ENCODE measurements at regions not wholly inside any gene's neighbourhood (a gene's known extent, or its start where the extent isn't known, plus 50 kb on each side); places are given as distances from the start of the nearest gene placed in this dataset.

DNA sequence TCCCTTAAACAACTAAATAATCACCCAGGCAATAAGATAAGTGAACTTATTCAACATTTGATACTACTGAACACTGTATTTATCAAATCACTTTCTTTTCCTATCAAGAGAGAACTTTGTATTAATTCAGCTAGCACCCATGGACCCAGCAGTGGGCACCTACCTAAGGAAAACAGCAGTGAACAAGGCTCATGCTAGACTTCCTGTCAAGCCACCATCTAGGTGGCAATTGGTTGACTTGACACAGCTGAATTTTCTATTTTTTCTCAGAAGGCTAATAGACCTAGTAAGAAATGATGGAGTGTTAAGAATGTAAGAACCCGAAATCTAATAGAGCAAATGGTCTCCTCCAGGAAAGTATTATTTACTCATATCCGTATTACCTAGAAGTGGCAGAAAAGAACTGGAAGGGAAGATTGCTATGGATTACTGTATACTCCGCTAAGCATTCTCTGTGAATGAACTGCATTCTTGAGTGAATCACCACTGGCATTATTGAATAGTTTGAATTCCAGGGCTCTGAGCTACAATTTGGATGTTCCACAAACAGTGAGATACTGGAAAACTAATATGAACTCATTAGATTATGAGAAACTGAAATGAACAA is 988.2 kb upstream of the CDH2 start (continued):
- TF ChIP-seq TCF4 (CRISPR knock-in tag; IDR thresholded peaks at IDR 0.05; ENCODE audit: borderline replicate concordance) (no peak), GLIS3 (CRISPR knock-in tag; IDR thresholded peaks at IDR 0.05) (no peak; the same call in 1 of the 2 replicates)

DNA sequence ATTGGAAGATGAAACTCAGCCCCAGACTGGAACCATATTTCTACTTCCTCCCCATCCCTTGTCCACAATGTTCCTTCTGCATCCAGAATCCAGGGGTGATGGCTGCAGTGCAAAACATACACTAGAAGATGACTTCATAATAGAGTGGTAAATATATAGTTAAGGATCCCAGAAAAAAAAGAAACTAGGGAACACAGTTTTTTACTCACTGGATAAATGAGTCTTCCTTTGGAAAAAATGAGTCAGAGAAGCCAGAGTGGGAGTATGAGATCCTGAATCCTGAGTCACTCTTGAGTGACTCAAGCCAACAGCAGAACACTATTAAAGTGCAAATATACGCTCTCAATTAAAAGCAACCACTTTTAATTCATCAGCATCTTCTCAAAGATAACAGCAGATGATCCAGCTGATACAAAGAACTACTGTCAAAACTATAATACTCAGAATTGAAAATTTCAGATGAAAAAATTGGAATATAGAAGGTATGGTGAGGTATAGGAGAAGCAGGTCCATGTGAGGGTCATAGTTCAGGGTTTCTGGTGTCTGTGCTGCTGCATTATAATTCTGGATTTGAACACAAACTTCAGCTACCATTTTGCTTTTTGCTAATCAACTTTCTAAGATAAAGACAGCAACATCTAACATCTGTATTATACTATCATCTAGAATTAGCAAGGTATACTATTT is 987.2 kb upstream of the CDH2 start:
- ATAC-seq, result peak; percentile 77
- TF ChIP-seq TOX (CRISPR knock-in tag; IDR thresholded peaks at IDR 0.05; ENCODE audit: borderline replicate concordance), result peak; percentile 56; the same call in 1 of the 2 replicates
- no peak for TF ChIP-seq PPARA (CRISPR knock-in tag; IDR thresholded peaks at IDR 0.05; ENCODE audit: borderline replicate concordance)
- 0 out of 2 replicates have a peak, but pooled peaks have one; percentile 20 for TF ChIP-seq POU6F1 (CRISPR knock-in tag; IDR thresholded peaks at IDR 0.05; ENCODE audit: borderline replicate concordance, low read depth)
- no peak for TF ChIP-seq TSHZ2 (CRISPR knock-in tag; IDR thresholded peaks at IDR 0.05)
- no peak for TF ChIP-seq ZNF70 (CRISPR knock-in tag; IDR thresholded peaks at IDR 0.05)
- TF ChIP-seq BACH2 (CRISPR knock-in tag; IDR thresholded peaks at IDR 0.05; ENCODE audit: borderline replicate concordance), result no peak
- peak; percentile 75 for TF ChIP-seq ISL1 (CRISPR knock-in tag; IDR thresholded peaks at IDR 0.05)

GRCh38 chr18:29163596-29163995 is 986.7 kb upstream of the CDH2 start:
- ATAC-seq, result no peak
- TF ChIP-seq, protein P1, sequence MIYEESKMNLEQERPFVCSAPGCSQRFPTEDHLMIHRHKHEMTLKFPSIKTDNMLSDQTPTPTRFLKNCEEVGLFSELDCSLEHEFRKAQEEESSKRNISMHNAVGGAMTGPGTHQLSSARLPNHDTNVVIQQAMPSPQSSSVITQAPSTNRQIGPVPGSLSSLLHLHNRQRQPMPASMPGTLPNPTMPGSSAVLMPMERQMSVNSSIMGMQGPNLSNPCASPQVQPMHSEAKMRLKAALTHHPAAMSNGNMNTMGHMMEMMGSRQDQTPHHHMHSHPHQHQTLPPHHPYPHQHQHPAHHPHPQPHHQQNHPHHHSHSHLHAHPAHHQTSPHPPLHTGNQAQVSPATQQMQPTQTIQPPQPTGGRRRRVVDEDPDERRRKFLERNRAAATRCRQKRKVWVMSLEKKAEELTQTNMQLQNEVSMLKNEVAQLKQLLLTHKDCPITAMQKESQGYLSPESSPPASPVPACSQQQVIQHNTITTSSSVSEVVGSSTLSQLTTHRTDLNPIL (CRISPR knock-in tag; IDR thresholded peaks at IDR 0.05; ENCODE audit: low read depth), result no peak
- no peak for TF ChIP-seq CSDC2 (CRISPR knock-in tag; IDR thresholded peaks at IDR 0.05)
- no peak for TF ChIP-seq GLIS3 (CRISPR knock-in tag; IDR thresholded peaks at IDR 0.05)
- TF ChIP-seq, protein P2, sequence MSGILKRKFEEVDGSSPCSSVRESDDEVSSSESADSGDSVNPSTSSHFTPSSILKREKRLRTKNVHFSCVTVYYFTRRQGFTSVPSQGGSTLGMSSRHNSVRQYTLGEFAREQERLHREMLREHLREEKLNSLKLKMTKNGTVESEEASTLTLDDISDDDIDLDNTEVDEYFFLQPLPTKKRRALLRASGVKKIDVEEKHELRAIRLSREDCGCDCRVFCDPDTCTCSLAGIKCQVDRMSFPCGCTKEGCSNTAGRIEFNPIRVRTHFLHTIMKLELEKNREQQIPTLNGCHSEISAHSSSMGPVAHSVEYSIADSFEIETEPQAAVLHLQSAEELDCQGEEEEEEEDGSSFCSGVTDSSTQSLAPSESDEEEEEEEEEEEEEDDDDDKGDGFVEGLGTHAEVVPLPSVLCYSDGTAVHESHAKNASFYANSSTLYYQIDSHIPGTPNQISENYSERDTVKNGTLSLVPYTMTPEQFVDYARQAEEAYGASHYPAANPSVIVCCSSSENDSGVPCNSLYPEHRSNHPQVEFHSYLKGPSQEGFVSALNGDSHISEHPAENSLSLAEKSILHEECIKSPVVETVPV (CRISPR knock-in tag; IDR thresholded peaks at IDR 0.05), result no peak
- TF ChIP-seq ISL1 (CRISPR knock-in tag; IDR thresholded peaks at IDR 0.05), result no peak
- no peak for TF ChIP-seq ESRRG (CRISPR knock-in tag; IDR thresholded peaks at IDR 0.05)
- no peak for TF ChIP-seq TSHZ2 (CRISPR knock-in tag; IDR thresholded peaks at IDR 0.05)
- no peak for TF ChIP-seq TOX (CRISPR knock-in tag; IDR thresholded peaks at IDR 0.05; ENCODE audit: borderline replicate concordance)
- TF ChIP-seq PPARA (CRISPR knock-in tag; IDR thresholded peaks at IDR 0.05; ENCODE audit: borderline replicate concordance), result no peak
- TF ChIP-seq ARNTL (CRISPR knock-in tag; IDR thresholded peaks at IDR 0.05; ENCODE audit: borderline replicate concordance, low read depth), result no peak
- no peak for TF ChIP-seq POU6F1 (CRISPR knock-in tag; IDR thresholded peaks at IDR 0.05; ENCODE audit: borderline replicate concordance, low read depth)
- no peak for TF ChIP-seq TCF4 (CRISPR knock-in tag; IDR thresholded peaks at IDR 0.05; ENCODE audit: borderline replicate concordance)
- no peak for TF ChIP-seq ZNF565 (CRISPR knock-in tag; conservative IDR thresholded peaks at IDR 0.05; ENCODE audit: low read depth)
- no peak for TF ChIP-seq PATZ1 (CRISPR knock-in tag; IDR thresholded peaks at IDR 0.05; ENCODE audit: borderline replicate concordance)
- TF ChIP-seq SNAI2 (CRISPR knock-in tag; IDR thresholded peaks at IDR 0.05), result no peak
- no peak for TF ChIP-seq ZFP30 (CRISPR knock-in tag; IDR thresholded peaks at IDR 0.05)

All from SK-N-SH treated with all-trans-retinoic acid at 6 μM for 48 hours (cell line).